ENCODE measurements at regions not wholly inside any gene's neighbourhood (a gene's known extent, or its start where the extent isn't known, plus 50 kb on each side); places are given as distances from the start of the nearest gene placed in this dataset.

- TF ChIP-seq CTCF (IDR thresholded peaks at IDR 0.05; ENCODE audit: extremely low read depth, missing control alignments) = no peak
- DNase-seq (ENCODE audit: low spot score) = no peak
Measured at GRCh38 chr20:4086771-4087687, 61.6 kb upstream of the SMOX start.

- no peak for TF ChIP-seq CTCF (IDR thresholded peaks at IDR 0.05; ENCODE audit: extremely low read depth, missing control alignments)
Measured at GRCh38 chr20:4084721-4085120, 63.9 kb upstream of the SMOX start.

GRCh38 chr20:4084096-4084495 lies 64.5 kb upstream of the SMOX start:
- DNase-seq (ENCODE audit: low spot score) = no peak
- no peak for TF ChIP-seq CTCF (IDR thresholded peaks at IDR 0.05; ENCODE audit: extremely low read depth, missing control alignments)

More at GRCh38 chr20:4084721-4085120, 63.9 kb upstream of the SMOX start:
- DNase-seq (ENCODE audit: low spot score) = no peak

- no peak for DNase-seq (ENCODE audit: low spot score)
- TF ChIP-seq CTCF (IDR thresholded peaks at IDR 0.05; ENCODE audit: extremely low read depth, missing control alignments) = no peak
Measured at GRCh38 chr20:4083098-4083865, 65.3 kb upstream of the SMOX start.

- DNase-seq (ENCODE audit: low spot score) = peak; percentile 26
Measured at GRCh38 chr20:4082406-4083097, 66.1 kb upstream of the SMOX start.

DNA sequence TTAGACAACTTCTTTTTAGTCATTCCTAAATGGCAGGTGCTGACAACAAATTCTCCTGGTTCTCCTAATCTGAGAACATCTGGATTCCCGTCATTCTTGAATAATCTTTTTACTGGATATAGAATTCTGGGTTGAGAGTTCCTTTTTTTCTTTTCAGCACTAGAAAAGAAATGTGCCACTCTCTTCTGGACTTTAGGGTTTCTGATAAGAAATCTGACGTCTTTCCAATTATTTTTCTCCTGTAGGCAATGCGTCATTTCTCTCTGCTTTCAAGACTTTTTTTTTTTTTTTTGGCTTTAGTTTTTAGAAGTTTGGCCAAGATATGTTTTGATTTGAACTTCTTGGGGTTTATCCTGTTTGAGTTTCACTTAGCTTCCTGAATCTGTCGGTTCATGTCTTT lies 66.1 kb upstream of the RNF24 start:
- no peak for TF ChIP-seq CTCF (IDR thresholded peaks at IDR 0.05; ENCODE audit: extremely low read depth, missing control alignments)
- no peak for DNase-seq (ENCODE audit: low spot score)

More at GRCh38 chr20:4082406-4083097, 66.1 kb upstream of the SMOX start:
- TF ChIP-seq CTCF (IDR thresholded peaks at IDR 0.05; ENCODE audit: extremely low read depth, missing control alignments) = no peak
